ENCODE measurements at regions not wholly inside any gene's neighbourhood (a gene's known extent, or its start where the extent isn't known, plus 50 kb on each side); places are given as distances from the start of the nearest gene placed in this dataset.

DNA sequence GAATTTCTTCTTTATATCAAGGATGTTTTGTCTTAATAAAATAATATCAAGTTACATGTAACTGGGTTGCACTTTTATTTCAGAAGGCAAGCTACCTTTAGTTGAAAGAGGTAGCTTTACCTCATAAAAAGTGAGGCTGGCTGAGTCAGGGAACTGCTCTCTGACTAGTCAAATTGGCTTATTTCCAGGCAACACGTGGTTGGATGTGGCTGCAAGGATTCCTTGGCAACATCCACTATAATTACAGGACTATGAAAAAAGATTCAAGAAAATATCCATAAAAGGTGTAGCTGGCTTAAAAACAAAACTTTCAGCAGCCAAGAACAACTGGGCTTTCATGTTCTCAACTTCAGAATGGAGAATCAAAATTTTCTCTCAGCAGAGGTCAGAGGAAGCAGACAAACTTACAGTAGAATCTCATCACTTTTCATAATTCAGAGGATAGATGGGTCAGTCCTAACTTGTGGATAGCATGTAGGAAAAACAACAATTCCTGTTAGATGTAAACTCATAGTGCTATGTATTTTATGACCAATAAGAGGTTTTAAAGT, 779.1 kb downstream of the MECOM start:
- no peak for DNase-seq

DNA sequence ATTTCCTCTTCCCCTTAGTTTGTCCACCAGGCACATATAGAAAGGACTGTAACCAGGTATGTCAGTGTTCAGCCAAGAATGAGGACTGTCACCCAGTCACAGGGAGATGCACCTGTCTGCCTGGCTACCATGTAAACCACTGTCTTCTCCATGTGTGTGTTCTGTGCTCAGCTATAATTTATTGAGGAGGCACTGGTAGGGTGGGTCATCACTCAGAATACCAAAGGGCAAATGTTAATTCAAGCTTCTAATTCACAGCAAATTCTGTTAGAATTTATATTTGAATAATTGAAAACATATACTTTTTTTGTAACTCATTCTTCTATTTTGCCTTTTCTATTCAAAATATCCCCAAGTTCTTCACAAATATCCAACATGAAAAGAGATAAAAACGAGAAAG, 780.4 kb downstream of the MECOM start:
- no peak for DNase-seq

DNA sequence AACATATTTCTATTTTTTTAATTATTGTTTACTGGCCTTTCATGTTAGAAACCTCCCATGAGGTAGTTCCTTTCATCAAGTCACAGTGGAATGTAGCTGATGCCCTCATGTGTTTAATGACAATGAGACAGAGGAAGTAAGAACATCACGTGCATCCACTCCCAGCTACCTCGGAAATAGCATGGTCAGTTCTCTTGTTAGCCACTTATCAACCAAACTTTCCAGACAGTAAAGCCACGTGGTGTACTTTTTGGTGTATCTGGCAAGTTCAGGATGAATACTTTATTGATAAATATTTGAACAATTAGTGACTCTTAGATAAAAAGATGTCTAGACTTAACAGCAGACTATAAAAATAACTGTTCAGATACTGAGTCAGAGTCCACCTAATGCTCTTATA, 781.7 kb downstream of the MECOM start:
- DNase-seq, result no peak

DNA sequence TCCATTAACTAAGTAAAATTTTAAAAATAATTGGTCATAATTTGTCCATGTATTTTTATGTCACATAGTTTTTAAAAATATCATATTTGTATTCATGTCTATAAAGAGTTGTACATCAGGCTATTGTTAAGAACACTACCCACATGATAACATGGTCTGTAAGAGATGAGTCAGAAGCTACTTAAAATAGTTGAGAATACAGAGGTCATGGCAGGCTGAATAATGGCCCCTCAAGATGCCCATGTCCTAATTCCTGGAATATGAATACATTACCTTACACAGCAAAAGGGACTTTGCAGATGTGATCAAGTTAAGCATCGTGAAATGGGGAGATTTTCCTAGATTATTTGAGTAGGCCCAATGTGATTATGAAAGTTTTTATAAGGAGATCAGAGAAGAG, 782.9 kb upstream of the GOLIM4 start:
- no peak for DNase-seq

DNA sequence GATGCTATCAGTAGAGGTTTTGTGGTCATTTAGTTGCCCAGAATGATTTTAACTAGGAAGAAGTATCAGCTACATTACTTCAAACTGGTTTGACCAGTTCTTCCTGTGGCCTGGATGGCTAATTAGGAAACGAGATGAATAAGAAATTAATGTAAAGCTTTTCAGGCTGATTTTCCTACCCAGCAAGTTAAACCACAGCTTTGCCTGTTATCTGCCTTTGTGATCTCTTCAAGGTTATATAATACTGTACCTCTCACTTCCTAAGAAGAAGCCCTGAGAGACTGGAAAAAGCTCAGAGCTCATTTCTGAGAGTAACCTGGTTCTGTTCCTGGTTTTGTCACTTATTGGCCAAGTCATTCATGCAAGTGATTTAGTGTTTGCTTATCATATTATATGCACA, 782.2 kb upstream of the GOLIM4 start:
- no peak for DNase-seq

DNA sequence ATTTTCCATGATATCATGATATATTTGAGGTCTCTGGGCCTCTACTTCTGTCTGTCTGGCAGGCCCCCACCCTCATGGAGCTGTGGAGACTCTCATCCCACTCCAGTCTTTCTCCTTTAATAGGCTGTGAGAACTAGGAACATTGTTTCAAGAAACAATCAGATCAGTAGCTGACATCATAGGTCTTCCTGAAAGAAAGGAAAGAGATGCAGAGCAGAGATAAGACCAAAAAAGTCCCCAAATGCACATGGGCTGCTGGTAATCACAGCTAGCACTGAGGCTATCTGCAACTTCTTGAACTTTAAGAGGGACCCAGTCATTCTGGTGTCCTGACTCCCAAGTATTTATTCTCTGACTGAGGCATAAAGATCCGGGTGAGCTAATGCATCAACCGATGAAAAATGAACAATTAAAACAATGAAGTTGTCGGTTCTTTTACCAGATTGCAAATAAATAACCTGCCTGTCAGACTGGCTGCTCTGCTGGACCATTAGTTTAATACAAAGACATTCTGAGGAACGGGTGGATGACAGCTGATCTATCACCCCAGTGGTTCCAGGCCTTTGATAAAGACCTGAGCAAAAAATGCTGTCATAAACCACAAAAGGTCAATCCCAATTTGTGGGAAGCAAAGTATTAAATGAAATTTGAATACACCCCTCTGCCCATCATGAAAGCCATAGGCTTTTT, 780.8 kb upstream of the GOLIM4 start:
- DNase-seq, result no peak

DNA sequence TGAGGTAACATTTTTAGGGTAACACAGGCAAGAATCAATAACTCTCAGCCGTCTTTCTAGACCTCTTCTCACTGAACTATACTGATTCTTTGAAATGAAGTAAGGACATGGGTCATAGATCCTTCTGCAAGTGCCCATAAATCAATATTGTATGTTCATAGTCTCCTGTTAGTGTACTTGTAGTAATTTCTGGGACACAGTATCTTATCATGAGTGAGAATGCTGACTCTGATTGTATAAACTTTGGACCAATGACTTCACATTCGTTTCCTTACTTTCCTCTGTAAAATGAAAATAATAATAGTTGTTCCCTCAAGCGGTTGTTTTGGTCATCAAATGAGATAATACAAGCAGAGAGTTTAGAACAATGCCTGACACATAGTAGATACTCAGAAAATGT, 777.1 kb upstream of the GOLIM4 start:
- no peak for DNase-seq

DNA sequence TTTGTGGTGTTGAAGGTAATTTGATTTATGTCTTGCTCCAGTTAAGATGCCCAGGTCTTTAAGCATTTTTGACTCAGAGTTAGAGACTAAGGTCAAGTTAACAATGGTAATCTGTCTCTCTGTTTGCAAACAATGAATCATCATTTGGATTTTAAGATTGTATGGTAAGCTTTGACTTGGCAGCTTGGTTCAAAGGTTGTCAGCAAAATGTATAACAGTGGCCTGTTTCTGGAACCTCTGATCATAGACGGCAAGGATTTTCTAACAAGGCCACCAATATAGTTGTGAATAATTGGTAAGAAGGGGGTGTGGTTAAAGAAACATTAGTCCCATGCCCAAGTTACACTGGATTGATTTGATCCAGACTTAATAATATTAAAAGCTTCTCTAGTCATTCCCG, 775.2 kb upstream of the GOLIM4 start:
- no peak for DNase-seq

DNA sequence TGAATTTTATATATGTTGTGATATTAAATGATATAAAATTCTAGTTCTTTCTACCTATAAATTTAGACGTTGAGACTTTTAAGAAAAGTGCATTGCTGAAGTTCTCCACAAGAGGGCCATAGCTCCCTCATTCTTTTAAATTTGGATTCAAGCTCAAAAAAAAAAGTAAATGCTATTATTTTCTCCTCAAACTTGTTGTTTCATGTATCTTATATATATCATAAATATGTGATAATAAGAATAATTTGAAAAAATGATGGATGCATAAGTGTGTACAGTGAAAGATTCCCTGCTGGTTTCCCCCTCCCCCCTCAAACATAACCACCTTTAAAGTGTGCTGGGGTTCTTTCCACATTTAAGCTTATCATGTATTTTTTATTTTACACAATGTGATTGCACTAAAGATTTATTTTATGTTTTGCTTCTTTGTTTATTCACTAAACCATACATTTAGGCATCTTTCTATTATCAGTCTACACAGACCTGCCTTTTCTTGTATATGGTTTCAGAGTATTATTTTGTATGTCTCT, 769.4 kb upstream of the GOLIM4 start:
- DNase-seq, result no peak

DNA sequence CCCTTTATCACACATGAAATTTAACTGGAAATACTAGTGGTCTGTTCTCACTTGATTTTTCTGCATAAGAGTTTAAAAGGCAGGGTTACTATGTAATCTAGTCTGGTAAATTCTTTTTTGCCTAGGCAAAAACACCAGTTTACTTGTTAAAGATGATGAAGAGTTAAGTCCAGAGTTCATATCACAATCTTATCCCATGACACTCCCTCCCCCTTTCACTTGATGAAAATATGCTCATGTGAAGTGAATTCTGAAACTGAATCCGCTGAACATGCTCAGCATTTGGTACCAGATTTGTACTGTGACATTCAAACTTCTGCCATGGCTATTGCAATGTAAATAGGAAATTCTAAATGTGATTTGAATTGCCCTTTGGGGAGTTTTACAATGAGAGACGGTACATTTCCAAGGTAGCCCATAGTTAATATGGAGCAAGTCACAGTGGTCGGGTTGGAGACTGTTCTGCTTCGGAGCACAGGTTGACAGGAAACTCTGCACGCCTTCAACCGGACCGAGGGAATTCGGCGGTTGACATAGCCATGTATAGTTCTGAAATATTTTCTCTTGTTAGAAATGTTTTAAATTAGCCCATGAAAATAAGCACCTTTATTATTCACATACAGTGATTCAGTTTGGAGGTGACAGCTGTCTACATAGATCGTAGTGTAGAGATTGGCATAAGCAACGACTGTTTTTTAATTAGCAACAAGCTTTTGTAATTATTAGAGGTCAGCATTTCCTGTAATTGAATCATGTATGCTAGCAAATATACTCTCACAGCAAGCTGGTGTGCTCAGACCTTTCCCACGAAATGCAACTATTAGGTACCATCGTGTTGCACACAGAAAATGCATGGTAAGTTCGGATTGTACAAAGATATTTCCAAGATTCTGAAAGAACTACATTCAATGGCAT, 768.6 kb upstream of the GOLIM4 start:
- no peak for DNase-seq

DNA sequence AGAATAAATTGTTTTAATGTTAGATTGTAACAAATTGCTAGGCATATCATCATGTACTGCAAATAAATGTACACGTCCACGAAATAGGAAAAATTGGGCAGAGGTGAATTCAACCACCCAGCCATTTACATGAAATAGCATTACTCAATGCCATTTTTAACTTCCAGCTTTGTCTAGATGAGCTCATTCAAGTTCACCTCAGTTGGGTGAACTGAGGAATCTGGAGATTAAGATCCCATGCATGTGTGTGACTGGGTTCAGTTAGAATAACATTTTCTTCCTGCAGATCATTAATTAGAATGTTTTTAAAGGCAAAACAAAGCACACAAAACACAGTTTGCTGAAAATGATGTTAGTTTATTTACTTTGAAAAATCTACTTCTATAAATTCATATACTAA, 767.8 kb upstream of the GOLIM4 start:
- no peak for DNase-seq

DNA sequence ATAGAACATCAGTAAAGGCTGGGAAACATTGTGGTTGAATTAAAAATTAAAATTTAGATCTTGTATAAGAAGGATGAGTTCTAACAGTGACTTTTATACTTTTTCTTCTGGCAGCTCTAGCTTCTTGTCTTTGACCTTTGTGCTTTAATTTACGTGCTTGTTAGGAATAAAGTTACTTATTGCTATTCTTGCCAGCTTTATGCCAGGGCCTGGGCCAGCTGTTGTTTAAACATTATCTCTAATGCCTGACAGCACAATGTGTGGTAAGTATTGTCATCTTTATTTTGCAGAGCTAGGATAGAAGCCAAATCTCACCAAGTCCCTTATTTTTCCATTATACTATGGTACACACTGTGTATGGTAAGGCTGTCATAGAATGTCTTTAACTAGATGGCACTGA, 766.7 kb upstream of the GOLIM4 start:
- no peak for DNase-seq

DNA sequence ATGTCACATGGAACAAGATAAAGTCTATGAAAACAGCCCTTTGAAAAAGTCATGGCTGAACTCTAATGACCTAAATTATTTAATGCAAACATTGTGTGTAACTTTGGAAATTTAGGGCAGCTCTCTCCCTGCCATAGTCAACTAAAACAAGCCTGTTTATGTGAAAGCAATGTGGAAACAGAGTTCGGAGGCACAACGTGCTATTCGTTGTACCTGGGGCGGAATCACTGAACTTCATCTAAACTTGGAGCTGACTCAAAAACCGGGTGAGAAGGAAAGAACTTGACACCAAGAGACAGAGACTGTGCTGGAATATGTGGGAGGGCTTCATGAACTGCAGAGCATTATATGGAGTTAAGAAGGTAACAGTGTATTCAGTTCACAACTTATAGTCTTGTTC, 764.9 kb upstream of the GOLIM4 start:
- DNase-seq, result no peak

DNA sequence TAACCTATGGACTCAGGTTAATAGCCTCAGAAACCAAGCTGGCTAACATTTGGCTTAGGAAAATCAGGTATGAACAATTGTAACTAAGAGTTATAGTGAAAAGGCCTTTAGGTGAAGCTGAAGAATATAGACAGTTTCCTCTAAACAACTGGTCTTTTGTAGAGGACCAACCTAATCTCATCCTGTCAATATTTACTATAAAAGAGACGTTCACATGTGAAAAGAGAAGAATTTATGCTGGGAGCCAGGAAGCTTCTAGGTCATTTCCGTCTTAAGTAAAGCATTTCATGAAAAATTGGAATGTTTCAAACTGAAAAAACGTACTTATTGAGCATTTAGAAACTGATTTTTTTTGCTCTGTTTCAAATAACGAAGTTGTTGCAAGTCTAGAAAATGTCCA, 764.3 kb upstream of the GOLIM4 start:
- no peak for DNase-seq

DNA sequence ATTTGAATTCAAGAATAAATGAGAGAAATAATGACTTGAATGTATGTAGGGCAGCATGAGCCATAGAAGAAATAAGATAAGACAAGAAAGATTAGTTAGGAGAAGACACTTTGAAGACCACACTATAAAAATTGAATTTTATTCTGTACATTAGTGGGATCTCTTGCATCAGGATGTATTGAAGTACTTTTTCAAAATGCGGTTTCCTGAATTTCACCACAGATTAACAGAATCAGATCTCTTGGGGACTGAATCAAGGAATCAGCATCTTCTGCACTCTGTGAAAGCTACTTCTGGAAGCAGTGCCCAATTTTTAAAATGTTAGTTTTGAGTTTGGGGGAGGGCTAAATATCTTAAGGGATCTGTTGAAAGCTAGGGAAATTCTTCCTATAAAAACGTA, 763.9 kb upstream of the GOLIM4 start:
- no peak for DNase-seq

DNA sequence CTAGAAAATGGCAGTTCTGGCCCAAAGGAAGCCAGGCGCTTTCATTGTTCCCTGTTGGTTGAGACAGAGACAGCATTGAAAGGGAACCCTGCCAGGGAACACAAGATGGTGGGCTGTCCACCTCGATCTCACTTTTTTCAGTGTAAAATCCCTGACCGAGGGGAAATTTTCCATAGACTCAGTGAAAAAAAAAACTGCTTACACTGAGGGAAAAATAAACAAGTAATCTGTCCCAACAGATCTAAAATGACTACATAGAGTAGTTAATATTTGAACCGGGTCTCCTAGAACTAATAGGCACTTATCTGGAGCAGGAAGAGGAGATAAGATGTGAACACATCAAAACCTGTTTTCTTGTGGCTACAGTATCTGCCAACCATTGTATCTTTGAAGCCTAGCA, 763.4 kb upstream of the GOLIM4 start:
- DNase-seq, result no peak

DNA sequence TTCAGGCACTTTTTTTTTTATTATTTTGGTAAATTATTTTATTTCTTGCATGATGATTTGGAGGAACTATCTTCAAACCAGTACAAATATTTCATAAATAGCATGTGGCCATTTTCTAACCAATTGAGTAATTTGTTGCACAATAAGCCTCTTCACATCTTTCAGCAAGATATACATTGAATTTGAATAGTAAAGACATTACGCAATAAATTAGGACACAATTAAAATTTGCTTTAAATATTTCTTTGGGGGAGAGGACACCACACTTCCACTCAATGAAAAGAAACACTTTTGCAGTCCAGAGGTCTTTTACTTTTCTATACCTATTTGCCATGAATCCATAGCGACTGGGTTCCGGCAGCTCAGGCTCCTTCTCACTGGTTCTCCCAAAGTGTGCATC, 762.6 kb upstream of the GOLIM4 start:
- DNase-seq, result no peak

DNA sequence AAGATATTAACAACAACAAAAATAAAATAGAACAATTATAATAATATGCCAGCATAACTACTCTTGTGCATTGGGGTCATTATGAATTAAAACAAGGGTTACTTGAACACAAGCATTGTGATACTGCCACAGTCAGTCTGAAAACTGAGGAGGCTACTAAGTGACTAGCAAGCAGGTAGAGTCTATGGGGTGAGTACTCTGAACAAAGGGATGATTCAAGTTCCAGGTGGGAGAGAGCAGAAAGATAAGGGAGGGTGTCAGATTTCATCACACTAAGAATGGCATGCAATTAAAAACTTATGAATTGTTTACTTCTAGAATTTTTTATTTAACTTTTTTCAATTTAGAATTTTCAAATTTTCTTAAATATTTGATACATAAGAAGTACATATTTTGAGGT, 754.4 kb upstream of the GOLIM4 start:
- no peak for DNase-seq

DNA sequence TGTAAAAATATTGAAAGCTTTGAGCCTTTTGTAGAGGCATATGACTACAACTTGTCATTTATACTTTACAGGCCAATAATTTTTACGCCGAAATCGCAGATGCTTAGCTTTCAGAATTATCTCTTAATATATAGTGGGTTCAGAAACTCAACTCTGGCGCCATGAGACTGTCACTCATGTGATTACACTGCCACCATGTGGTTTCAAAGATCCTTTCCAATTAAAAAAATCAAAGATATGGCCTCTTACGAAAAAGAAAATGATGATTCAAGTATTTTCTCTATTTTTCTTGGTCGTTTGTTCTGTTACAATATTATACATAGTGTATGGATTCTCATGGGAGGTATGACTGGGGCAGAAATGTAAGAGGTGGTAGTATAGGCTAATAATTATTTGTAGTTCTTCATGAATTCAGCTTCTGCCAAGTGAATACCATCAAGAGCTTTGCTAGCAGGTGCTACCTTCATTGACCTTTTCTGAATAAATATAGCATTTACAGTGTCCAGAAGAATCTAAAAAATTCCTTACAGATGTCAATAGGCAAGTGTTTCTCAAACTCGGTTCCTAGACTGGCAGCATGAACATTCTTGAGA, 751.7 kb upstream of the GOLIM4 start:
- DNase-seq, result no peak

DNA sequence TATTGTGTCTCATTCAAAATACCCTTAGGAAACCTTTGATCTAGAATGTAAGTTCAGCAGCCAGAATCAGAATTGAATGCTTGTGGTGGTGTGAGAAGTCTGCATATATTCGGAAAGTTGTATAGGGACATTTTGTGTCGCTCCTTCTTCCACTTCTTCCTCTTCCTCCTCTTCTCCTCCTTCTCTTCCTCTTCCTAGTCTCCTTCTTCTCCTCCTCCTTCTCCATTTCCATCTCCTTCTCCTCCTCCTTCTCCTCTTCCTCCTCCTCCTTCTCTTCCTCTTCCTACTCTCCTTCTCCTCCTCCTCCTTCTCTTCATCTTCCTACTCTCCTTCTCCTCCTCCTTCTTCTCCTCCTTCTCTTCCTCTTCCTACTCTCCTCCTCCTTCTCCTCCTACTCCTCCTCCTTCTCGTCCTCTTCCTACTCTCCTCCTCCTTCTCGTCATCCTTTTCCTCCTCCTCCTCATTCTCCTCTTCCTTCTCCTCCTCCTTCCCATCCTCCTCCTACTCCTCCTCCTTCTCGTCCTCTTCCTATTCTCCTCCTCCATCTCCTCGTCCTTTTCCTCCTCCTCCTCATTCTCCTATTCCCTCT, 749.3 kb upstream of the GOLIM4 start:
- DNase-seq, result no peak

DNA sequence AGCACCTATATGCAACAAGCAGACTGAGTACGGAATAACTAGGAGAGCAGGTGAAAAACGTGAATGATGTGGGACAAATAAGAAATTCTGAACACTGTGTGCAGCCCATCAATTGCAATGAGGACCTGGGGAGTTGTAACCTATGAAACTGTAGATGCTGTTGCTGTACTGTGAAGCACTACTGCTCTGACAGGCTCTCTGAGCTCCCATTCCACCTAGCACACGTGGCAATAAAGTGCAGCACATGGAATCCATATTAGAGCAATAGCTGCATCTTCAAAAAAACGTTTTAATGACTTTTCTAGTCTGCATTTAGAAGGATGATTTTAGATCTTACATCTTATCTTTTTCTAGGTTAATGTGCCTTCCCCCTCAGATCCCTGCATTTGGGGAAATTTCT, 748.7 kb upstream of the GOLIM4 start:
- DNase-seq, result no peak

DNA sequence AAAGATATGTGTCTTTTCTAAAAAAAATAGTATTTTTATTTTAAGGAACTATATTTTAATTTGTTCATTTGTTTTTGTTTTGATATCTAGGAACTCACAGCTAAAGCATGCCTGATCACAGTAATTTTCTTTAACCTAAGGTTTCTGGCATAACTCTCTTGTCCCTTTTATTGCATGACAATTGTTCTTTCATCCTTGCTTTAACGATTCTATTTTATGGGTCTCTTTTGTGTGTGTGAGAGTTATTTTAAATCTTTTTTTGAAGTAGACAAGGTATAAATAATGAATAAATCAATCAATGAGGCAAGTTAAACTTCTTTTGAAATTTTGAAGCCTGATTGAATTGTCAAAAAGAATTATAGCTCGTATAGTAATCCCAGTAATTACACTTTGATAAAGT, 747.8 kb upstream of the GOLIM4 start:
- DNase-seq, result no peak

DNA sequence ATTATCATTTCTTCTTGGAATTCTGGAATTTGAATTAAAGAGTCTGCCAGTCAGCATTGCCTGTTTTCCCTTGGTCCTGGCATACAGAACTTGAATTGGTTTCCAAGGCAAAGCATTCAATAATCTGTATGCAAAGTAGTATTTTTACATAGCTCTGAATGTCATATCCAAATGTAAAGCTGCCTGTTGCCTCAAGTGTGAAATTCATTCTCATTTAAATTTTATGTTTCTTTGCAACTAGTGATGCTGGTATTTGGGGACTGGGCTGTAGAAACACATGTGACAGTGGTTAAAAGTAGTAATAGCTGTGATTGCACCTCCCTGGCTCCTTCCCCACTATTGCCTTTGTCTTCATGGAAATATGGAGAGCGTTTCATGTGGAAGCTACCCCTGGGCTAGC, 743.9 kb upstream of the GOLIM4 start:
- DNase-seq, result no peak
